B cell (primary cell): ENCODE measurements at regions not wholly inside any gene's neighbourhood (a gene's known extent, or its start where the extent isn't known, plus 50 kb on each side); places are given as distances from the start of the nearest gene placed in this dataset.

Experiments
- ATAC-seq: fragments of 200-7000 bp; cut with Tn5 transposase; one replicate; pipeline ENCODE4 v1.10.0; 2021; ENCODE audit warnings: low read depth, mild to moderate bottlenecking, moderate number of reproducible peaks, moderate library complexity
- CTCF ChIA-PET: fragments of 350-600 bp; sonication (Branson Sonifier 250); formaldehyde crosslinking; loops from one replicate; lab custom pipeline; 2021; ENCODE audit warnings: antibody characterized with exemption, inconsistent platforms; lab: Charles Lee
- POLR2A ChIA-PET: fragments of 350-600 bp; sonication (Branson Sonifier 250); formaldehyde crosslinking; loops from one replicate; lab custom pipeline; 2021; ENCODE audit warnings: antibody characterized with exemption; lab: Charles Lee
- DNase-seq: peaks from one replicate; pipeline ENCODE4 v3.0.0; 2013
- H2AFZ ChIP-seq: 2 replicates; pipeline ENCODE4 v1.6.1; 2012; ENCODE audit warnings: mild to moderate bottlenecking, low read depth, low read length; ENCODE audit not compliant: insufficient read depth, poor library complexity, severe bottlenecking
- H3K27ac ChIP-seq, 2 donors: 1 replicate in 1 of 2; 2 replicates in 1 of 2; pipeline ENCODE4 v1.5.1; 2012 to 2013; ENCODE audit warnings: low read length in 2 of 2, mild to moderate bottlenecking in 2 of 2, moderate library complexity in 1 of 2
- H3K27me3 ChIP-seq, 4 experiments: fragments of 200-600 bp in 1 of 4; sonication (generic) in 1 of 4; replicated peaks in 1 of 4; 1 replicate in 2 of 4; 2 replicates in 2 of 4; pipeline versions ENCODE4 v1.6.1 to v1.7.0; 2013 to 2016; ENCODE audit warnings: low read length in 3 of 4, mild to moderate bottlenecking in 2 of 4, mixed read lengths in 1 of 4, moderate library complexity in 1 of 4; ENCODE audit not compliant: insufficient read depth in 4 of 4, control insufficient read depth in 3 of 4; ENCODE audit errors: control extremely low read depth in 1 of 4
- H3K36me3 ChIP-seq, 2 experiments: replicated peaks in 1 of 2; 1 replicate in 1 of 2; 2 replicates in 1 of 2; pipeline versions ENCODE4 v1.6.1 to v1.7.1; 2013; ENCODE audit warnings: low read length in 1 of 2; ENCODE audit not compliant: insufficient read depth in 2 of 2, control insufficient read depth in 1 of 2; ENCODE audit errors: control extremely low read depth in 1 of 2, extremely low read depth in 1 of 2
- H3K4me1 ChIP-seq, 2 donors: fragments of 200-600 bp in 1 of 2; sonication (generic) in 1 of 2; 1 replicate in 1 of 2; 2 replicates in 1 of 2; pipeline versions ENCODE4 v1.5.1 to v1.6.1; 2013 to 2017; ENCODE audit warnings: low read length in 2 of 2; ENCODE audit not compliant: control insufficient read depth in 2 of 2, insufficient read depth in 2 of 2
- H3K4me2 ChIP-seq: replicated peaks from 2 replicates; pipeline ENCODE3; 2012; ENCODE audit warnings: mild to moderate bottlenecking, low read depth, low read length; ENCODE audit not compliant: poor library complexity, severe bottlenecking
- H3K4me3 ChIP-seq, 5 experiments: fragments of 200-600 bp in 1 of 5; sonication (generic) in 1 of 5; 1 replicate in 3 of 5; 2 replicates in 2 of 5; pipeline versions ENCODE4 v1.5.1 to v1.7.0; 2011 to 2016; ENCODE audit warnings: low read length in 4 of 5, mild to moderate bottlenecking in 4 of 5, low read depth in 2 of 5, control low read depth in 1 of 5, moderate library complexity in 1 of 5; ENCODE audit not compliant: insufficient read depth in 1 of 5; ENCODE audit errors: control extremely low read depth in 1 of 5, extremely low read depth in 1 of 5
- H3K79me2 ChIP-seq: fragments of 200-600 bp; sonication (generic); one replicate; pipeline ENCODE4 v1.6.0; 2016; ENCODE audit warnings: low read length; ENCODE audit not compliant: control insufficient read depth, insufficient read depth
- H3K9ac ChIP-seq: fragments of 200-600 bp; sonication (generic); 2 replicates; pipeline ENCODE4 v1.6.1; 2017; ENCODE audit warnings: mild to moderate bottlenecking, low read length, moderate library complexity
- H3K9me3 ChIP-seq, 3 donors: one replicate each; pipeline versions ENCODE4 v1.6.1 to v1.7.1; 2013; ENCODE audit warnings: low read length in 2 of 3; ENCODE audit not compliant: control insufficient read depth in 2 of 3, insufficient read depth in 1 of 3; ENCODE audit errors: control extremely low read depth in 1 of 3
- H4K20me1 ChIP-seq: 2 replicates; pipeline ENCODE4 v1.6.0; 2012; ENCODE audit warnings: mild to moderate bottlenecking, low read length; ENCODE audit not compliant: insufficient read depth, control insufficient read depth, poor library complexity, severe bottlenecking
- H3K27ac Mint-ChIP-seq: one replicate; pipeline ENCODE4 v1.8.0; 2021; ENCODE audit warnings: mixed read lengths
- H3K27me3 Mint-ChIP-seq: one replicate; pipeline ENCODE4 v1.8.0; 2021; ENCODE audit warnings: mixed read lengths
- H3K4me1 Mint-ChIP-seq: one replicate; pipeline ENCODE4 v1.8.0; 2021; ENCODE audit warnings: mixed read lengths
- H3K4me3 Mint-ChIP-seq: one replicate; pipeline ENCODE4 v1.8.0; 2021; ENCODE audit warnings: mixed read lengths
- H3K9me3 Mint-ChIP-seq: one replicate; pipeline ENCODE4 v1.8.0; 2022; ENCODE audit warnings: mixed read lengths; ENCODE audit not compliant: insufficient read depth
- CTCF ChIP-seq: fragments of 200-600 bp; IDR thresholded peaks from one replicate; pipeline ENCODE4 v1.8.0; 2022; ENCODE audit warnings: antibody characterized with exemption, mild to moderate bottlenecking
- EZH2 ChIP-seq: IDR thresholded peaks from 2 replicates; pipeline ENCODE4 v1.6.1; 2012; ENCODE audit warnings: borderline replicate concordance, low read depth, mild to moderate bottlenecking, moderate library complexity, low read length; ENCODE audit not compliant: insufficient read depth, poor library complexity, severe bottlenecking
- WGBS: methylation state at CpG from one replicate; pipeline ENCODE4 v1.1.5; 2013; ENCODE audit warnings: missing lambda C conversion rate; ENCODE audit not compliant: insufficient coverage; 5-methylcytosine and 5-hydroxymethylcytosine counted together
- intact Hi-C: fragments of 100-400 bp; cut with micrococcal nuclease; formaldehyde crosslinking; loops from one replicate; pipeline ENCODE4 v1.10.0; 2022

DNA sequence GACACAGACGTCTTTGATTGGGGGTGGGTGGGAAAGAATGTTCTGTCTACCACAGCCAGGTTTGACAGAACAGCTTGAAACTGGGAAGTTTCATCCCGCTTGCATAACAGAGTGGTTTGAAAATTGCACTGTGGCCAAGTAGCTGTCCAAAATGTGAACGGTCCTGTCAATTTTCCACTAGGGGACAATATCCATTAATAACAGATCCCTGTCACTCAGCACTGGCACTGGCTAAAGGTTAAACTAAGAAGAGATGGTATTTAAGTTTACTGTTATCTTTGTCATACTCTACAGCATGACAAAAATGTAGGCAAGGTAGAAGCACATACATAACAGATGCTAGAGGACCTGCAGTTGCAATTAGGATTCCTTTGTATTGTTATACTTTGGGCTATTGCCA, 55.6 kb upstream of the ACMSD start:
- Histone ChIP-seq H3K9me3 (no peaks in the 10 kb centered on the region), H3K4me1 (no peaks in the 10 kb centered on the region), H2AFZ (no peak overlapping the region), H3K4me3 (no peak overlapping the region), H3K27me3 (peaks cover 0 to 4% (median 0%) of the 10 kb centered on the region in 4 experiments), H3K79me2 (no peaks in the 10 kb centered on the region), H3K27ac (no peak overlapping the region), H4K20me1 (no peaks in the 10 kb centered on the region), H3K36me3 (no peaks in the 10 kb centered on the region), H3K9ac (no peak overlapping the region), H3K4me2 (no peak overlapping the region)
- ATAC-seq, result peak; percentile 47
- CTCF ChIA-PET, result interaction anchor here (0.7 to 1.7 kb wide), 17 partner anchors 13 to 892 kb away, joined by 3 to 9 read pairs (median 3); no protein-coding TSS in a partner anchor
- H3K4me1 Mint-ChIP-seq, result peaks cover 8% of the 10 kb centered on the region
- no peak overlapping the region for H3K27ac Mint-ChIP-seq
- peak; percentile 59 for DNase-seq
- H3K9me3 Mint-ChIP-seq, result no peaks in the 10 kb centered on the region
- H3K4me3 Mint-ChIP-seq, result no peak overlapping the region
- intact Hi-C loops, result loop anchor here (5.0 kb wide), 1 partner anchor 115 kb away; no protein-coding TSS in a partner anchor
- TF ChIP-seq EZH2, result no peak
- TF ChIP-seq CTCF, result peak; percentile 65
- WGBS, result 0% methylated on average over 2 of the region's 3 CpGs
- peaks cover 4% of the 10 kb centered on the region for H3K27me3 Mint-ChIP-seq
- POLR2A ChIA-PET, result no interaction called here

GRCh38 chr2:134783912-134784311, 54.5 kb upstream of the ACMSD start:
- ATAC-seq, result no peak
- Histone ChIP-seq H3K4me1 (no peaks in the 10 kb centered on the region), H3K4me3 (no peak overlapping the region), H3K4me2 (no peak overlapping the region), H4K20me1 (no peaks in the 10 kb centered on the region), H3K9me3 (no peaks in the 10 kb centered on the region), H3K27me3 (peaks cover 0 to 4% (median 0%) of the 10 kb centered on the region in 4 experiments), H3K36me3 (no peaks in the 10 kb centered on the region), H3K27ac (no peak overlapping the region), H3K9ac (no peak overlapping the region), H2AFZ (no peak overlapping the region), H3K79me2 (no peaks in the 10 kb centered on the region)
- intact Hi-C loops, result loop anchor here (5.0 kb wide), 1 partner anchor 113 kb away; no protein-coding TSS in a partner anchor
- 0% methylated on average over 2 of the region's 2 CpGs for WGBS
- no peak overlapping the region for H3K4me3 Mint-ChIP-seq
- H3K9me3 Mint-ChIP-seq, result no peaks in the 10 kb centered on the region
- CTCF ChIA-PET, result interaction anchor here (0.6 to 1.9 kb wide), 7 partner anchors 12 to 819 kb away, joined by 3 to 6 read pairs (median 3); no protein-coding TSS in a partner anchor
- DNase-seq, result no peak
- no peak for TF ChIP-seq EZH2
- no peak for TF ChIP-seq CTCF
- H3K27me3 Mint-ChIP-seq, result peaks cover 4% of the 10 kb centered on the region
- H3K27ac Mint-ChIP-seq, result no peak overlapping the region
- POLR2A ChIA-PET, result no interaction called here
- H3K4me1 Mint-ChIP-seq, result peaks cover 8% of the 10 kb centered on the region
